GM13977 (cell line): ENCODE measurements at regions not wholly inside any gene's neighbourhood (a gene's known extent, or its start where the extent isn't known, plus 50 kb on each side); places are given as distances from the start of the nearest gene placed in this dataset.

Source experiments
- DNase-seq: peaks from one replicate; pipeline ENCODE4 v3.0.0; 2012; ENCODE audit warnings: low spot score
- in situ Hi-C: fragments of 300-500 bp; cut with MboI; formaldehyde crosslinking; loops from one replicate; pipeline ENCODE4 v1.12.0; 2022; ENCODE audit warnings: low sequenced_read_pairs, low pct_unique_long_range_greater_than_20kb, mixed read lengths, inconsistent platforms; ENCODE audit not compliant: unreplicated experiment
- TF ChIP-seq, protein P1 (sequence below): IDR thresholded peaks from 2 replicates; pipeline ENCODE4 v1.5.1; 2012; ENCODE audit warnings: mild to moderate bottlenecking, control low read depth; ENCODE audit not compliant: insufficient read depth; ENCODE audit errors: extremely low read depth, missing control alignments

DNA sequence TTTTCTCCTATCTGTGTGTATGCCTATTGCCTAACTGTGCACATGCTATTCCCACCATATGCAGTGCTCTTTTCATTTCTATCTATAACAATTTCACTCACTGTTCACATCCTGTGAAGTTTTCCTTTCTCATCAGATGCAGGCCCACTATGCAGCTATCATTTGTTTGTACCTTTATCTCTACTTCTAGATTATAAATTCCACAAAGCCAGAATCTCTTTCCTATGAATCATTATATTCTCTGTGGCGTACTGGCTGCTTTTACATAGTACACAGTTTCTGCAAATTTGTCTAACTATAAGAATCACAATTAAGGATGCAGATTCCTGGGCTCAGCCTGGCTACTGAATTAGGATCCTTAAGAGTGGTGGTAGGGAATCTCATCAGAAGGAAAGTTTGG, 600.8 kb upstream of the ARRDC3 start:
- TF ChIP-seq, protein P1, sequence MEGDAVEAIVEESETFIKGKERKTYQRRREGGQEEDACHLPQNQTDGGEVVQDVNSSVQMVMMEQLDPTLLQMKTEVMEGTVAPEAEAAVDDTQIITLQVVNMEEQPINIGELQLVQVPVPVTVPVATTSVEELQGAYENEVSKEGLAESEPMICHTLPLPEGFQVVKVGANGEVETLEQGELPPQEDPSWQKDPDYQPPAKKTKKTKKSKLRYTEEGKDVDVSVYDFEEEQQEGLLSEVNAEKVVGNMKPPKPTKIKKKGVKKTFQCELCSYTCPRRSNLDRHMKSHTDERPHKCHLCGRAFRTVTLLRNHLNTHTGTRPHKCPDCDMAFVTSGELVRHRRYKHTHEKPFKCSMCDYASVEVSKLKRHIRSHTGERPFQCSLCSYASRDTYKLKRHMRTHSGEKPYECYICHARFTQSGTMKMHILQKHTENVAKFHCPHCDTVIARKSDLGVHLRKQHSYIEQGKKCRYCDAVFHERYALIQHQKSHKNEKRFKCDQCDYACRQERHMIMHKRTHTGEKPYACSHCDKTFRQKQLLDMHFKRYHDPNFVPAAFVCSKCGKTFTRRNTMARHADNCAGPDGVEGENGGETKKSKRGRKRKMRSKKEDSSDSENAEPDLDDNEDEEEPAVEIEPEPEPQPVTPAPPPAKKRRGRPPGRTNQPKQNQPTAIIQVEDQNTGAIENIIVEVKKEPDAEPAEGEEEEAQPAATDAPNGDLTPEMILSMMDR = no peak
- in situ Hi-C loops = no loop called here

DNA sequence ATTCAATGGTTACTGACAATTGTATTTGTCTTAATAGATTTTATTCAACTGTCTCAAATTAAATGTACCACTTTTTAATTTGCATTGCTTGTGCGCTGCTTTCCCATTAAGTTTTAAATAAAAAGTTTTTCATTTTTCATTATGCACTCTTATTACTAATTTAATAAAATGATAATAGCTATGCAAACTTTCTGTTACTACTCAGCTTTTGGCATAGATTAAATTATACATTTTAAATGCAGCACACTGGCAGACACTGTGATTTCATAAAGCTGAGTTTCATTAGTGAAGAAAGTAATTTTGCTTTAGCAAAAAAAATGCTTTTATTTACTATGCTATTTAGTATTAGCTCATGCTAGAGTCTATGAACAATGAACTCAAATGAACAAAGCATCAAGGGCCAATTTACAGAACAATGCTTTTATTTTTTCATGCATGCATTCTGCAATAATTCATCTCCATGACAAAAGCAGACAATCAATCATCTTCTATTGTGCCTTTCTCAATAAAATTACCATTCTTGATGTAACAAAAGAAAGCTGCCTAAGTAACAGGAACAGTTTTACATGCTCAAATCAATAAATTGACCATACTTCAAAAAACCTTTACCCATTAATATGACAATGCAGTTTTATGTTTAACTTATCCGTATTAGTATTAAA, 595.2 kb upstream of the ARRDC3 start:
- TF ChIP-seq, protein P1 = no peak
- no peak for DNase-seq
- in situ Hi-C loops = no loop called here

More for the DNA sequence above, 600.8 kb upstream of the ARRDC3 start:
- DNase-seq = no peak

GRCh38 chr5:91977579-91977978, 594.5 kb upstream of the ARRDC3 start:
- TF ChIP-seq, protein P1 = no peak
- no peak for DNase-seq
- in situ Hi-C loops = no loop called here

- TF ChIP-seq, protein P1 = no peak
- no peak for DNase-seq
- in situ Hi-C loops = no loop called here
Measured at GRCh38 chr5:91976451-91976850, 593.3 kb upstream of the ARRDC3 start.

DNA sequence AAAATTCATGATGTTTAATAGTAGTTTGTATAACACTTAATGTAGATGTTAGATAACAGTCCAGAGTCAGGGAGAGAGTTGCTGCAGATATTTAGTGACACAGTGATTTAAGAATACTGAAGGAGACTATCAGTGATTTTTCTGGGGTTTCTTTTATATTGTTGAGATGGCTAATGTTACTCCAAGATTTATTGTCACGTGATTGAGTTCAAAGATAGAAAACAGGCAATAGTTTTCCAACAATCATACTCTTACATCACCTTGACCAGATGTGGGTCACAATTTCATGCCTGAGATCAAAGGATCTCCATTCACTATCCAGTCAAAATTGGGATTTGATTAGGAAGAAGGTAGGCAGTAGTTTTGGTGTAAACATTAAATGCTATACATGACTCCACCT, 580.0 kb upstream of the ARRDC3 start:
- no peak for DNase-seq
- TF ChIP-seq, protein P1 = no peak
- in situ Hi-C loops = no loop called here

DNA sequence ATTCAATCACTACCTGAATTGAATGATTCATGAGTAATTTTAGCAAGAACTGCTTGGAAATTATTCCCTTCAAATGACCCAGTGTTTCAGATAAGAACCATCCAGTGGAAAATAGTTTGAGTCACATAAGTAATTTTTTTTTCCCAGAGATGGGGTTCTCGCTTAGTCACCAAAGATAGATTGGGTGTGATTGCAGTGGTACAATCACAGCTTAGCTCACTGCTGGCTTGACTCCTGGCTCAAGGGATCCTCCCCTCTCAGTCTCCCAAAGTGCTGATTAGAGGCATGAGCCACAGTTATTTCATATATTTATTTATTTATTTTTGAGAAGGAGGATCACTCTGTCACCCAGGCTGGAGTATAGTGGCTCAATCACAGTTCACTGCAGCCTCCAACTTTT, 574.5 kb upstream of the ARRDC3 start:
- TF ChIP-seq, protein P1 = no peak
- in situ Hi-C loops = no loop called here
- DNase-seq = no peak
